ENCODE measurements at regions not wholly inside any gene's neighbourhood (a gene's known extent, or its start where the extent isn't known, plus 50 kb on each side); places are given as distances from the start of the nearest gene placed in this dataset.

DNA sequence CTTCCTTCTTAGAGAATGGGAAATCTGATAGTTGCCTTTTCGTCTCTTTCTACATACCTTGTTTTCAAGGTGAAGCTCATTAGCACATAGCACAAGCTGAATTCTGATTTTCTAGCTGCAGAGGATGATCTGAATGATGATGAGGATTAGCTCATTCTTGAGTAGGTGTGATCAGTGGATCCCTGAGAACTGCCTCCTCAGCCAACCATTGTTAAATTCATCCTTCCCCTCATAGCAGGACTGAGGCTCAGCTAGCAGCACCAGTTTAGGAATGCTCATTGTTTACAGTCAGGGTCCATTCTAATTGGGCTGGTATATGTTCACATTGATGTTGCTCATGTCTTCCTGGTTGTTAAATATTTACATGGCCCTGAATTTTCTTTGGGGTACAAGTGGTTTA, 299.9 kb upstream of the MME start:
- TF ChIP-seq, protein P1, sequence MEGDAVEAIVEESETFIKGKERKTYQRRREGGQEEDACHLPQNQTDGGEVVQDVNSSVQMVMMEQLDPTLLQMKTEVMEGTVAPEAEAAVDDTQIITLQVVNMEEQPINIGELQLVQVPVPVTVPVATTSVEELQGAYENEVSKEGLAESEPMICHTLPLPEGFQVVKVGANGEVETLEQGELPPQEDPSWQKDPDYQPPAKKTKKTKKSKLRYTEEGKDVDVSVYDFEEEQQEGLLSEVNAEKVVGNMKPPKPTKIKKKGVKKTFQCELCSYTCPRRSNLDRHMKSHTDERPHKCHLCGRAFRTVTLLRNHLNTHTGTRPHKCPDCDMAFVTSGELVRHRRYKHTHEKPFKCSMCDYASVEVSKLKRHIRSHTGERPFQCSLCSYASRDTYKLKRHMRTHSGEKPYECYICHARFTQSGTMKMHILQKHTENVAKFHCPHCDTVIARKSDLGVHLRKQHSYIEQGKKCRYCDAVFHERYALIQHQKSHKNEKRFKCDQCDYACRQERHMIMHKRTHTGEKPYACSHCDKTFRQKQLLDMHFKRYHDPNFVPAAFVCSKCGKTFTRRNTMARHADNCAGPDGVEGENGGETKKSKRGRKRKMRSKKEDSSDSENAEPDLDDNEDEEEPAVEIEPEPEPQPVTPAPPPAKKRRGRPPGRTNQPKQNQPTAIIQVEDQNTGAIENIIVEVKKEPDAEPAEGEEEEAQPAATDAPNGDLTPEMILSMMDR (IDR thresholded peaks at IDR 0.05) = no peak
- TF ChIP-seq POLR2AphosphoS5 (IDR thresholded peaks at IDR 0.05) = no peak

All from upper lobe of left lung (tissue), 4 donors.